IMR-90 (cell line): ENCODE measurements at regions not wholly inside any gene's neighbourhood (a gene's known extent, or its start where the extent isn't known, plus 50 kb on each side); places are given as distances from the start of the nearest gene placed in this dataset.

Source experiments
- ATAC-seq: fragments of 200-7000 bp; cut with Tn5 transposase; 2 replicates; pipeline ENCODE4 v1.9.1; 2020; ENCODE audit warnings: low read depth, mild to moderate bottlenecking, moderate library complexity
- BruUV-seq: library from RNA; stranded (reverse); fragments of 400-500 nt; replicated peaks from 2 replicates; lab custom pipeline; 2021; lab: Mats Ljungman, UMichigan
- CTCF ChIA-PET: fragments of 300-600 bp; formaldehyde crosslinking; extraction: SDS; loops from one replicate; lab custom pipeline; 2021; ENCODE audit warnings: antibody characterized with exemption; lab: Yijun Ruan, JAX
- POLR2A ChIA-PET: fragments of 300-600 bp; sonication (Branson Sonifier 250); formaldehyde crosslinking; loops from one replicate; lab custom pipeline; 2022; ENCODE audit warnings: antibody characterized with exemption; ENCODE audit not compliant: unreplicated experiment; lab: Charles Lee
- DNase-seq: peaks from one replicate; pipeline ENCODE4 v3.0.0; 2013
- H2AFZ ChIP-seq: replicated peaks from 2 replicates; pipeline ENCODE3; 2013; ENCODE audit warnings: low read length, mild to moderate bottlenecking; ENCODE audit not compliant: poor library complexity
- H2AK5ac ChIP-seq: 2 replicates; pipeline ENCODE4 v1.6.1; 2013; ENCODE audit warnings: low read depth, low read length, inconsistent platforms
- H2AK9ac ChIP-seq: replicated peaks from 2 replicates; pipeline ENCODE3; 2013; ENCODE audit warnings: mild to moderate bottlenecking, low read depth, low read length, moderate library complexity; ENCODE audit not compliant: poor library complexity
- H2BK120ac ChIP-seq: 2 replicates; pipeline ENCODE4 v1.6.1; 2013; ENCODE audit warnings: low read depth, low read length, inconsistent platforms
- H2BK15ac ChIP-seq: 3 replicates; pipeline ENCODE4 v1.6.1; 2013; ENCODE audit warnings: low read depth, low read length, inconsistent platforms
- H2BK20ac ChIP-seq: 2 replicates; pipeline ENCODE4 v1.6.1; 2013; ENCODE audit warnings: low read depth, mild to moderate bottlenecking, inconsistent platforms, low read length, moderate library complexity
- H2BK5ac ChIP-seq: 2 replicates; pipeline ENCODE4 v1.6.1; 2013; ENCODE audit warnings: mild to moderate bottlenecking, low read depth, low read length, inconsistent platforms; ENCODE audit not compliant: poor library complexity, severe bottlenecking
- H3K14ac ChIP-seq: replicated peaks from 2 replicates; pipeline ENCODE4 v1.6.1; 2013; ENCODE audit warnings: low read depth, low read length, inconsistent platforms
- H3K18ac ChIP-seq: 2 replicates; pipeline ENCODE4 v1.6.1; 2013; ENCODE audit warnings: low read depth, low read length, control low read depth
- H3K23ac ChIP-seq: 2 replicates; pipeline ENCODE4 v1.6.1; 2013; ENCODE audit warnings: low read depth, low read length, inconsistent platforms
- H3K27ac ChIP-seq: 2 replicates; pipeline ENCODE4 v1.5.1; 2013; ENCODE audit warnings: mild to moderate bottlenecking, control low read depth, low read length; ENCODE audit not compliant: insufficient read depth
- H3K27me3 ChIP-seq: 2 replicates; pipeline ENCODE4 v1.6.1; 2013; ENCODE audit warnings: low read length; ENCODE audit not compliant: control insufficient read depth, insufficient read depth
- H3K36me3 ChIP-seq: 2 replicates; pipeline ENCODE4 v1.6.1; 2013; ENCODE audit warnings: low read length, mixed read lengths; ENCODE audit not compliant: control insufficient read depth, insufficient read depth
- H3K4ac ChIP-seq: 2 replicates; pipeline ENCODE4 v1.6.1; 2013; ENCODE audit warnings: low read depth, low read length, inconsistent platforms
- H3K4me1 ChIP-seq: 2 replicates; pipeline ENCODE4 v1.6.1; 2013; ENCODE audit warnings: low read length, mixed read lengths; ENCODE audit not compliant: control insufficient read depth, insufficient read depth
- H3K4me2 ChIP-seq: 2 replicates; pipeline ENCODE4 v1.6.1; 2013; ENCODE audit warnings: low read depth, mild to moderate bottlenecking, control low read depth, low read length, moderate library complexity
- H3K4me3 ChIP-seq: 2 replicates; pipeline ENCODE4 v1.5.1; 2013; ENCODE audit warnings: low read depth, mild to moderate bottlenecking, control low read depth, low read length, moderate library complexity; ENCODE audit not compliant: insufficient read depth
- H3K56ac ChIP-seq: 2 replicates; pipeline ENCODE4 v1.6.1; 2013; ENCODE audit warnings: low read length, inconsistent platforms; ENCODE audit not compliant: insufficient read depth; ENCODE audit errors: extremely low read depth
- H3K79me1 ChIP-seq, 2 experiments: 2 replicates each; pipeline ENCODE4 v1.6.1; 2013; ENCODE audit warnings: low read length in 2 of 2, inconsistent platforms in 1 of 2, low read depth in 1 of 2
- H3K9ac ChIP-seq: 2 replicates; pipeline ENCODE4 v1.6.1; 2013; ENCODE audit warnings: low read depth, low read length, control low read depth
- H3K9me1 ChIP-seq: 2 replicates; pipeline ENCODE4 v1.6.1; 2013; ENCODE audit warnings: low read length, inconsistent platforms; ENCODE audit not compliant: insufficient read depth
- H3K9me3 ChIP-seq: 2 replicates; pipeline ENCODE4 v1.6.1; 2013; ENCODE audit warnings: low read length; ENCODE audit not compliant: control insufficient read depth, insufficient read depth
- H4K20me1 ChIP-seq: 2 replicates; pipeline ENCODE4 v1.6.1; 2013; ENCODE audit warnings: low read length, inconsistent platforms; ENCODE audit not compliant: insufficient read depth
- H4K5ac ChIP-seq: 2 replicates; pipeline ENCODE4 v1.6.1; 2013; ENCODE audit warnings: mild to moderate bottlenecking, low read depth, low read length, control low read depth
- H4K8ac ChIP-seq, 2 experiments: 2 replicates each; pipeline ENCODE4 v1.6.1; 2013; ENCODE audit warnings: low read depth in 2 of 2, low read length in 2 of 2, control low read depth in 1 of 2, inconsistent platforms in 1 of 2
- H4K91ac ChIP-seq: 2 replicates; pipeline ENCODE4 v1.6.1; 2013; ENCODE audit warnings: low read depth, low read length, inconsistent platforms; ENCODE audit not compliant: insufficient read depth
- CEBPB ChIP-seq: IDR thresholded peaks from 2 replicates; pipeline ENCODE4 v1.6.1; 2012; ENCODE audit warnings: low read depth, low read length, improper control_type of control experiment
- CHD1 ChIP-seq: IDR thresholded peaks from 2 replicates; pipeline ENCODE4 v1.6.1; 2012; ENCODE audit warnings: low read depth, low read length, improper control_type of control experiment
- MXI1 ChIP-seq: IDR thresholded peaks from 2 replicates; pipeline ENCODE4 v1.6.1; 2012; ENCODE audit warnings: low read depth, mild to moderate bottlenecking, low read length, moderate library complexity, borderline replicate concordance
- SMC3 ChIP-seq: fragments of 150-350 bp; IDR thresholded peaks from 2 replicates; pipeline ENCODE4 v1.6.1; 2016; ENCODE audit warnings: low read depth, mild to moderate bottlenecking, antibody characterized with exemption, low read length, moderate library complexity
- WGBS, 2 experiments: methylation state at CpG; one replicate each; pipeline versions ENCODE4 v1.1.5 to v1.1.7; 2013; ENCODE audit warnings: missing lambda C conversion rate in 2 of 2; ENCODE audit not compliant: insufficient read length in 1 of 2; ENCODE audit errors: extremely low coverage in 2 of 2; 5-methylcytosine and 5-hydroxymethylcytosine counted together
- dilution Hi-C: fragments of 300-500 bp; cut with HindIII; formaldehyde crosslinking; loops from one replicate; pipeline ENCODE4 v1.14.3; 2018; ENCODE audit warnings: low sequenced_read_pairs; ENCODE audit not compliant: unreplicated experiment
- in situ Hi-C: fragments of 300-500 bp; cut with MboI; formaldehyde crosslinking; loops from 3 replicates; pipeline ENCODE4 v1.14.3; 2019; ENCODE audit warnings: low sequenced_read_pairs, inconsistent platforms, mixed read lengths
- intact Hi-C: fragments of 100-400 bp; cut with micrococcal nuclease; formaldehyde crosslinking; loops from 2 replicates; pipeline ENCODE4 v1.10.0; 2022

GRCh38 chr11:57094181-57094935 is 87.4 kb upstream of the LRRC55 start:
- dilution Hi-C loops, result no loop called here
- no peak overlapping the region for H3K56ac ChIP-seq
- no peak overlapping the region for H2BK20ac ChIP-seq
- no peak overlapping the region for H2AK5ac ChIP-seq
- H2AFZ ChIP-seq, result no peak overlapping the region
- H3K4me2 ChIP-seq, result no peak overlapping the region
- H3K9me3 ChIP-seq, result no peaks in the 10 kb centered on the region
- ChIA-PET CTCF (interaction anchor here (0.9 to 1.4 kb wide), 3 partner anchors 9 to 155 kb away, joined by 3 to 6 read pairs (median 3); no protein-coding TSS in a partner anchor), POLR2A (no interaction called here)
- ATAC-seq, result no peak
- no peak overlapping the region for H4K8ac ChIP-seq
- TF ChIP-seq SMC3 (no peak), CEBPB (no peak), CHD1 (no peak), MXI1 (no peak)
- H3K4me1 ChIP-seq, result no peaks in the 10 kb centered on the region
- H4K20me1 ChIP-seq, result no peaks in the 10 kb centered on the region
- no peak overlapping the region for H3K4me3 ChIP-seq
- H2AK9ac ChIP-seq, result no peak overlapping the region
- no peak overlapping the region for H2BK120ac ChIP-seq
- in situ Hi-C loops, result no loop called here
- no peak overlapping the region for H2BK5ac ChIP-seq
- no peak overlapping the region for H4K5ac ChIP-seq
- H4K91ac ChIP-seq, result no peak overlapping the region
- no peaks in the 10 kb centered on the region for H3K79me1 ChIP-seq
- peaks cover 2% of the 10 kb centered on the region for H3K27me3 ChIP-seq
- intact Hi-C loops, result no loop called here
- no peak overlapping the region for H3K14ac ChIP-seq
- H3K36me3 ChIP-seq, result no peaks in the 10 kb centered on the region
- no peak overlapping the region for H3K23ac ChIP-seq
- DNase-seq, result peak; percentile 21
- no peak overlapping the region for H3K4ac ChIP-seq
- no TSS peak for BruUV-seq
- H3K9me1 ChIP-seq, result no peaks in the 10 kb centered on the region
- H3K9ac ChIP-seq, result no peak overlapping the region
- no CpG with 5 or more reads among the region's 1 CpG for WGBS, 2 experiments
- no peak overlapping the region for H3K18ac ChIP-seq
- no peak overlapping the region for H3K27ac ChIP-seq
- no peak overlapping the region for H2BK15ac ChIP-seq
